Activated T-helper 1 cell treated with anti-CD3 and anti-CD28 coated beads, Interleukin-2, amount 50 U/mL, for 16 hours (primary cell): ENCODE measurements at regions not wholly inside any gene's neighbourhood (a gene's known extent, or its start where the extent isn't known, plus 50 kb on each side); places are given as distances from the start of the nearest gene placed in this dataset.

Experiments
- DNase-seq, 2 donors: peaks; one replicate each; pipeline ENCODE4 v3.0.0-alpha.2; 2020; ENCODE audit warnings: low read depth in 1 of 2, low spot score in 1 of 2

- DNase-seq: no peak
Measured at GRCh38 chr13:76131551-76131950, 495.4 kb downstream of the LMO7 start.

- DNase-seq: no peak
Measured at GRCh38 chr13:76129305-76130000, 493.3 kb downstream of the LMO7 start.

- DNase-seq: no peak
Measured at GRCh38 chr13:76127922-76128321, 491.8 kb downstream of the LMO7 start.

GRCh38 chr13:76123548-76123947 lies 487.4 kb downstream of the LMO7 start:
- no peak for DNase-seq

GRCh38 chr13:76116751-76117360 lies 480.7 kb downstream of the LMO7 start:
- DNase-seq: no peak

GRCh38 chr13:76106763-76107162 lies 470.6 kb downstream of the LMO7 start:
- DNase-seq: no peak

- DNase-seq: no peak
Measured at GRCh38 chr13:76094645-76095044, 458.5 kb downstream of the LMO7 start.

GRCh38 chr13:76091076-76091475 lies 454.9 kb downstream of the LMO7 start:
- no peak for DNase-seq

GRCh38 chr13:76086729-76087128 lies 450.6 kb downstream of the LMO7 start:
- no peak for DNase-seq

GRCh38 chr13:76067850-76068249 lies 431.7 kb downstream of the LMO7 start:
- DNase-seq: no peak

GRCh38 chr13:76053181-76053580 lies 417.1 kb downstream of the LMO7 start:
- DNase-seq: no peak

GRCh38 chr13:76049376-76049746 lies 413.2 kb downstream of the LMO7 start:
- DNase-seq: no peak

- DNase-seq: no peak
Measured at GRCh38 chr13:76048675-76049375, 412.7 kb downstream of the LMO7 start.

- DNase-seq: no peak
Measured at GRCh38 chr13:76048131-76048530, 412.0 kb downstream of the LMO7 start.

GRCh38 chr13:76043874-76044273 lies 407.7 kb downstream of the LMO7 start:
- DNase-seq: no peak

- DNase-seq: no peak
Measured at GRCh38 chr13:76038920-76039716, 403.0 kb downstream of the LMO7 start.

GRCh38 chr13:76036176-76036575 lies 400.0 kb downstream of the LMO7 start:
- DNase-seq: no peak

GRCh38 chr13:76035711-76036110 lies 399.6 kb downstream of the LMO7 start:
- DNase-seq: no peak

- no peak for DNase-seq
Measured at GRCh38 chr13:76029706-76030105, 393.6 kb downstream of the LMO7 start.

- no peak for DNase-seq
Measured at GRCh38 chr13:76029088-76029487, 393.0 kb downstream of the LMO7 start.

GRCh38 chr13:76027131-76027530 lies 391.0 kb downstream of the LMO7 start:
- DNase-seq: no peak

- no peak for DNase-seq
Measured at GRCh38 chr13:76025392-76025791, 389.3 kb downstream of the LMO7 start.
